ENCODE measurements at regions not wholly inside any gene's neighbourhood (a gene's known extent, or its start where the extent isn't known, plus 50 kb on each side); places are given as distances from the start of the nearest gene placed in this dataset.

DNA sequence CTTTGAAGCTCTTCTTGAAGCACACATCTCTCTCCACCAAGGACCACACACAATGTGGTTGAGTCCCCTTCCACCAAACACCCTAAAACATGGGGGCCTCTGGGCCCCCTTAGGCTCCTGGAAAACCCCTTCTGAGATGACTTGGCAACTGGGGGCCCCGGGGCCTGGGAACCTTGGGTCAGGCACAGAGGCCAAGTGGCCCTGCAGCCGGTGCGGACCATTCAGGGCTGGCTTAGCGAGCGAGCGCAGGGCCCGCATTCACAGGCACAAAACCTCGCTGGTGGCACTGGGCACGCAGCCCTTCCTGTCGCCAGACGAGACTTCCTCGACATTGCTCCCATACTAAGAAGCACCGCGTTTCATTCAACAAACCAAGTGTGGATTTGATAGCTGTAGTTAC is 111.2 kb upstream of the ID2 start:
- intact Hi-C loops (cut with micrococcal nuclease), result no loop called here
- Mint-ChIP-seq H3K36me3 (peaks cover 0 to 4% of the 10 kb centered on the region in 2 donors), H3K27ac (no peak overlapping the region), H3K27me3 (ENCODE audit: low read depth in 3 of 3) (peaks cover 7 to 11% (median 10%) of the 10 kb centered on the region in 3 donors), H3K4me3 (no peak overlapping the region), H3K9me3 (peaks cover 0 to 1% (median 0%) of the 10 kb centered on the region in 7 donors), H3K4me1 (peaks cover 20% of the 10 kb centered on the region)
- Histone ChIP-seq H3K36me3 (replicated peaks in 1 of 2; ENCODE audit: control insufficient read depth in 1 of 2, insufficient read depth in 2 of 2, low read length in 2 of 2) (no peaks in the 10 kb centered on the region), H3K4me2 (replicated peaks; ENCODE audit: extremely low read depth, low read length, poor library complexity, severe bottlenecking) (no peak overlapping the region), H3K9me3 (replicated peaks in 1 of 2; ENCODE audit: control insufficient read depth in 1 of 2, insufficient read depth in 1 of 2, low read length in 2 of 2) (no peaks in the 10 kb centered on the region), H3K4me3 (replicated peaks in 1 of 3; ENCODE audit: low read depth in 2 of 3, low read length in 3 of 3) (no peak overlapping the region), H3K9ac (ENCODE audit: insufficient read depth, low read length, poor library complexity, severe bottlenecking) (no peak overlapping the region), H3K27ac (ENCODE audit: low read depth in 1 of 2, low read length in 2 of 2) (no peak overlapping the region), H3K4me1 (ENCODE audit: control insufficient read depth in 1 of 2, insufficient read depth in 2 of 2, low read length in 2 of 2) (peaks cover 14 to 15% of the 10 kb centered on the region in 2 donors), H2AFZ (ENCODE audit: insufficient read depth, low read depth, low read length, poor library complexity, severe bottlenecking) (no peak overlapping the region), H3K79me2 (ENCODE audit: insufficient read depth, low read length) (no peaks in the 10 kb centered on the region), H3K27me3 (ENCODE audit: control insufficient read depth in 2 of 2, insufficient read depth in 2 of 2, low read length in 2 of 2) (no peaks in the 10 kb centered on the region), H4K20me1 (ENCODE audit: insufficient read depth, low read length) (no peaks in the 10 kb centered on the region)
- no peak for TF ChIP-seq CTCF (IDR thresholded peaks at IDR 0.05)
- DNase-seq, result no peak
- 93% methylated on average over 14 of the region's 14 CpGs for WGBS (ENCODE audit: insufficient coverage)

DNA sequence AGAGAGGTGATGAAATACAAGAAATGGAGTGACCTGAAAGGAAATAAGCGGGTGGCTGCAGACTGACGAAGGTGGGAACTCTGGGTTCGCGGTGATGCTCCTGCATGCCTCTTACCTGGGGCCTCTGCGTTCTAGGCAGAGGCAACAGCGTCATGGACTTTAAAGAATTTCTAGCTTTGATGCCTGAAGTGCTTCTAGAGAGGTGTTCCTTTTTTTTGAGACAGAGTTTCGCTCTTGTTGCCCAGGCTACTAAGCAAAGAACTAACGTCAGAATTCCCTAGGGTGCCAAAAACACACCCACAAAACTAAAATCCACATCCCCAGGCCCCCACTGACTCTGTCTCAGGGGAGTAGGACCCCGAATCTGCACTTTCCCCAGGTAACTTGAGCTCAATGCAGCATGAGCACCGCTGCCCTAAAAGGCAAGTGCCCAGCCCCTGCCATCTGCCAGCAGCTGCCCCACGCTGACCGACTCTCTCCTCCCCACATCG is 110.5 kb upstream of the ID2 start:
- Histone ChIP-seq H3K9ac (ENCODE audit: insufficient read depth, low read length, poor library complexity, severe bottlenecking) (no peak overlapping the region), H2AFZ (ENCODE audit: insufficient read depth, low read depth, low read length, poor library complexity, severe bottlenecking) (no peak overlapping the region), H3K36me3 (replicated peaks in 1 of 2; ENCODE audit: control insufficient read depth in 1 of 2, insufficient read depth in 2 of 2, low read length in 2 of 2) (no peaks in the 10 kb centered on the region), H3K79me2 (ENCODE audit: insufficient read depth, low read length) (no peaks in the 10 kb centered on the region), H4K20me1 (ENCODE audit: insufficient read depth, low read length) (no peaks in the 10 kb centered on the region), H3K4me1 (ENCODE audit: control insufficient read depth in 1 of 2, insufficient read depth in 2 of 2, low read length in 2 of 2) (peaks cover 21 to 22% of the 10 kb centered on the region in 2 donors), H3K4me2 (replicated peaks; ENCODE audit: extremely low read depth, low read length, poor library complexity, severe bottlenecking) (no peak overlapping the region), H3K9me3 (replicated peaks in 1 of 2; ENCODE audit: control insufficient read depth in 1 of 2, insufficient read depth in 1 of 2, low read length in 2 of 2) (no peaks in the 10 kb centered on the region), H3K27ac (ENCODE audit: low read depth in 1 of 2, low read length in 2 of 2) (no peak overlapping the region), H3K27me3 (ENCODE audit: control insufficient read depth in 2 of 2, insufficient read depth in 2 of 2, low read length in 2 of 2) (no peaks in the 10 kb centered on the region), H3K4me3 (replicated peaks in 1 of 3; ENCODE audit: low read depth in 2 of 3, low read length in 3 of 3) (no peak overlapping the region)
- H3K4me1 Mint-ChIP-seq, result peaks cover 27% of the 10 kb centered on the region
- intact Hi-C loops (cut with micrococcal nuclease), result no loop called here
- WGBS (ENCODE audit: insufficient coverage), result 85% methylated on average over 10 of the region's 13 CpGs
- TF ChIP-seq CTCF (IDR thresholded peaks at IDR 0.05), result no peak
- peaks cover 10 to 17% (median 15%) of the 10 kb centered on the region in 3 donors for H3K27me3 Mint-ChIP-seq (ENCODE audit: low read depth in 3 of 3)
- DNase-seq, result no peak
- H3K27ac Mint-ChIP-seq, result no peak overlapping the region
- peaks cover 0 to 1% (median 0%) of the 10 kb centered on the region in 7 donors for H3K9me3 Mint-ChIP-seq
- no peak overlapping the region for H3K4me3 Mint-ChIP-seq
- peaks cover 0 to 4% of the 10 kb centered on the region in 2 donors for H3K36me3 Mint-ChIP-seq

Data from CD14-positive monocyte (primary cell).